ENCODE measurements at regions not wholly inside any gene's neighbourhood (a gene's known extent, or its start where the extent isn't known, plus 50 kb on each side); places are given as distances from the start of the nearest gene placed in this dataset.

DNA sequence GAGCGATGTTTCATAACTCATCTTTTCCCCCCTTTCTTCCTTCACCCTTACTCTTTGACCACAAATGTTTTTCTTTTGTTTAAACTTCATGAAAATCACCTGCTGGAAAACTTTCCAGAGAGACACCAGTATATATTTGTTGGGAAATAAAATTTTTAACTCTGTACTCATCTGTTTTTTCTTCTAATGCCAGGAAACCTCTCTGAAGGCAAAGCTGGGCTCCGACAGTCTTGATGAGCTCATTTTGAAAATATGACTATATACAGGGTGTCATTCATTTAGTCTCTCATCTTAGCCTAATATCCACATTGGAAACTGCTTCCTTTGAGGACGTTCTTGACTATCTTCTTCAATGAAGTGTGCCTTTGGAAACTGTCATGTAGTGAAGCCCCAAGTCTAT lies 339.6 kb upstream of the ROBO2 start:
- H3K36me3 Mint-ChIP-seq (ENCODE audit: low read depth), result no peaks in the 10 kb centered on the region

DNA sequence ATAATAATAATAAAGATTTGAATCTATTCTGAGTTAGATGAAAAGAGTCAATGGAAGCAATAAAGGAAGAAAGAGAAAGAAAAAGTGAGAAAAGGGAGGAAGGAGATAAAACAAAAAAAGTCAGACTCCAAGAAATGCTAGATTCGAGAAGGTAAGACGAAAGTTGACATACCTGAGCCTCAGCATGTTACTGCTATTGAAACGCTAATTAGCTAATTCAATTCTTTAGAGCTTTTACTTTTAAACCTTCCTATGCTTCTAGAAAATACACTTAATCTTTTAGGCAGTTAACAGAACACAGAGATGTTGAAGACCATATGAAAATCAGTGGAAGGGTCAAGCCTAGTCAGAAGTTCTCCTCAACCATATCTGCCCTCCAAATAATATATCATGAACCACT lies 337.2 kb upstream of the ROBO2 start:
- Mint-ChIP-seq H3K27ac (no peak overlapping the region), H3K4me1 (ENCODE audit: low read depth) (no peaks in the 10 kb centered on the region), H3K9me3 (peaks cover 31% of the 10 kb centered on the region), H3K27me3 (ENCODE audit: low read depth) (no peaks in the 10 kb centered on the region), H3K36me3 (ENCODE audit: low read depth) (no peaks in the 10 kb centered on the region), H3K4me3 (ENCODE audit: low read depth) (no peak overlapping the region)
- intact Hi-C loops (cut with micrococcal nuclease), result no loop called here
- DNase-seq (ENCODE audit: low spot score), result no peak

More for the DNA sequence above, 339.6 kb upstream of the ROBO2 start:
- Mint-ChIP-seq H3K4me3 (ENCODE audit: low read depth) (no peak overlapping the region), H3K4me1 (ENCODE audit: low read depth) (no peaks in the 10 kb centered on the region), H3K27ac (no peak overlapping the region), H3K27me3 (ENCODE audit: low read depth) (no peaks in the 10 kb centered on the region), H3K9me3 (peaks cover 36% of the 10 kb centered on the region)
- no peak for DNase-seq (ENCODE audit: low spot score)
- intact Hi-C loops (cut with micrococcal nuclease), result no loop called here

DNA sequence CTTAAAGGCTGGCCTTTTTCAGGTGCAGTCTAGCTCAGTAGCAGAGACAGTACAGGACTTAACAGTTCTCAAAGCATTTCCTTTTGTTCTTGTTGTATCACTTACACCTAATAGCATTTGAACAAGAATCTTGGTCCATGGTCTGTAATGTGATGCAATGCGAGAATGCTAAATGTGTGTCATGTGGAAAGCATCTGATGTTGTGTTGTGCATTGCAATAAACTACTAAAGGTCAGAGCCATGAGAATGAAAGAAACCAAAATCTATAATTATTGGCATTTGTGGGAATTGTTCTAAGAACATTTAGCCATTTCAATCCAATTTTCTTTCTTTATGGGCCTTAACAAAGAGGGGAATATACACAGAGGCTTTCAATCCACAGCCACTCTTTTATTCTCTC lies 324.5 kb upstream of the ROBO2 start:
- intact Hi-C loops (cut with micrococcal nuclease), result no loop called here
- Mint-ChIP-seq H3K9me3 (peaks cover 37% of the 10 kb centered on the region), H3K27ac (no peak overlapping the region), H3K36me3 (ENCODE audit: low read depth) (no peaks in the 10 kb centered on the region), H3K27me3 (ENCODE audit: low read depth) (no peaks in the 10 kb centered on the region), H3K4me3 (ENCODE audit: low read depth) (no peak overlapping the region), H3K4me1 (ENCODE audit: low read depth) (no peaks in the 10 kb centered on the region)
- no peak for DNase-seq (ENCODE audit: low spot score)

DNA sequence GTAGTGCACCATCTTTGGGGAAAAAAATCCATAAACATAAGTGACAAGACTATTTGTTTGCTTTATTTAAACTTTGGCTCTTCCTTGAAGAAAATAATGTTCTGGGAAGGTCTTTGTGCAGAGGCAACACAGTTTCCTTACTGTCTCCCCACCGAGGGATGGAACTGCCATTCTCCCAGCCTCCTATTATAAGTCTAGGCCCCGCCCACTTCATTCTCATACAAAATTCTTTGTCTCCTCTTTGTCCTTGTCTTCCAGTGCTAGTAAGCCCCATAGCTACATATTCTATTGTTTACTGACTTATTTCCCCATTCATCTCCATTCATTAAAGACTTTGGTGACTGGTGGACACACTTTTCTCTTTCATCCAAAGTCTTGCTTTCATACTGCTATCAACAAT lies 316.5 kb upstream of the ROBO2 start:
- no peaks in the 10 kb centered on the region for H3K4me1 Mint-ChIP-seq (ENCODE audit: low read depth)
- intact Hi-C loops (cut with micrococcal nuclease), result no loop called here
- H3K9me3 Mint-ChIP-seq, result peaks cover 52% of the 10 kb centered on the region
- H3K27me3 Mint-ChIP-seq (ENCODE audit: low read depth), result no peaks in the 10 kb centered on the region
- H3K27ac Mint-ChIP-seq, result no peak overlapping the region
- H3K4me3 Mint-ChIP-seq (ENCODE audit: low read depth), result no peak overlapping the region
- DNase-seq (ENCODE audit: low spot score), result no peak
- no peaks in the 10 kb centered on the region for H3K36me3 Mint-ChIP-seq (ENCODE audit: low read depth)

DNA sequence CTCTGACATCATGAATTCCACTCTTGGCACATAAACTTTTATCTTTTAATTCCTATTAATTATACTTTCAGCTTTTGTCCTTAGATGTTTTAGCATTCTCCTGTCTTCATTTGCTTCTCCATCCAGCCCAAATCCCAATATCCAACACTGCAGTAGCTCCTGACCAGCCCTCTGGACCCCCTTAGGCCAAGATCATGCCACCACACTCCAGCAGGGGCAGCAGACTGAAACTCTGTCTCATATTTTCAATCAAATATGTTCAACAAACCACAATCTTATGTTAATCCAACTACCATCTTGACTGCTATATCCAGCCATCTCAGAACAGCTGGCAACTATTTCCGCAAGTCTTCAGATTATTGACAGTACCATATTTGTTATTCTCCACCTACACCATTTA lies 315.8 kb upstream of the ROBO2 start:
- H3K9me3 Mint-ChIP-seq, result peaks cover 53% of the 10 kb centered on the region

DNA sequence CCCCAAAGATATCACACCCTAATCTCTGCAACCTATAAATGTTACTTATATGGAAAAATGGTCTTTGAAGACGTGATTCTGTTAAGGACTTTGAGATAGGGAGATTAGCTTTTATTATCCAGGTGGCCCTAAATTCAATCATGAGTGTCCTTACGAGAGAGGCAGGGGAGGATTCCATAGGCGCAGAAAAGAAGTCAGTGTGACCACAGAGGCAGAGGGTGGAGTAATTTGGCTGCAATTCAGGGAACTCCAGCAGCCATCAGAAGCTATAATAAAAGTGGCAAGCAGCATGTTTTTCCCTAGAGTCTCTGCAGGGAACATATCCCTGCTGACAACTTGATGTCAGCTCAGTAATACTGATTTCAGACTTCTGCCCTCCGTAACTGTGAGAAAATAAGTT lies 315.2 kb upstream of the ROBO2 start:
- no peaks in the 10 kb centered on the region for H3K4me1 Mint-ChIP-seq (ENCODE audit: low read depth)
- H3K4me3 Mint-ChIP-seq (ENCODE audit: low read depth), result no peak overlapping the region
- H3K27ac Mint-ChIP-seq, result no peak overlapping the region
- intact Hi-C loops (cut with micrococcal nuclease), result no loop called here
- H3K36me3 Mint-ChIP-seq (ENCODE audit: low read depth), result no peaks in the 10 kb centered on the region
- no peak for DNase-seq (ENCODE audit: low spot score)
- no peaks in the 10 kb centered on the region for H3K27me3 Mint-ChIP-seq (ENCODE audit: low read depth)
- peaks cover 53% of the 10 kb centered on the region for H3K9me3 Mint-ChIP-seq

More for the DNA sequence above, 315.8 kb upstream of the ROBO2 start:
- Mint-ChIP-seq H3K36me3 (ENCODE audit: low read depth) (no peaks in the 10 kb centered on the region), H3K27ac (no peak overlapping the region), H3K4me1 (ENCODE audit: low read depth) (no peaks in the 10 kb centered on the region), H3K27me3 (ENCODE audit: low read depth) (no peaks in the 10 kb centered on the region), H3K4me3 (ENCODE audit: low read depth) (no peak overlapping the region)
- intact Hi-C loops (cut with micrococcal nuclease), result no loop called here
- no peak for DNase-seq (ENCODE audit: low spot score)

DNA sequence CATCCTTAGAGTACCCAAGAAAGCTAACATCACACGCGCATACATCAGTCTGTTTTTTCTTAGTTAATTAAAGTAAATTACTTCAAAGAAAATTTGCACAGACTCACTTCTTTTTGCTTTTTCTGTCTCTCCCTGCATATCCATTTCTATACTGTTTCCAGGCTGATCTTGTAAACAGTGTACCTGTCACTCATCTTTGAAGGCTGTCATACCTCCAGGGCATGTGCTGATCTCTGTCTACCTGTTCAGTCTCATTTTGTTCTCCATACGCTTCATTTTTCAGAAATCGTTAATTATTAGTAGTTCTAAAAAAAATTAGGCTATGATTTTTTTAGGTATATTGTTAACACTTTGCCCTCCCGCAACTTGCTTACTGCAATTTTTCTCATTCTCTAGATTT lies 313.9 kb upstream of the ROBO2 start:
- DNase-seq (ENCODE audit: low spot score), result no peak
- intact Hi-C loops (cut with micrococcal nuclease), result no loop called here
- H3K27ac Mint-ChIP-seq, result no peak overlapping the region
- no peaks in the 10 kb centered on the region for H3K27me3 Mint-ChIP-seq (ENCODE audit: low read depth)
- H3K4me3 Mint-ChIP-seq (ENCODE audit: low read depth), result no peak overlapping the region
- peaks cover 53% of the 10 kb centered on the region for H3K9me3 Mint-ChIP-seq
- no peaks in the 10 kb centered on the region for H3K4me1 Mint-ChIP-seq (ENCODE audit: low read depth)
- H3K36me3 Mint-ChIP-seq (ENCODE audit: low read depth), result no peaks in the 10 kb centered on the region

DNA sequence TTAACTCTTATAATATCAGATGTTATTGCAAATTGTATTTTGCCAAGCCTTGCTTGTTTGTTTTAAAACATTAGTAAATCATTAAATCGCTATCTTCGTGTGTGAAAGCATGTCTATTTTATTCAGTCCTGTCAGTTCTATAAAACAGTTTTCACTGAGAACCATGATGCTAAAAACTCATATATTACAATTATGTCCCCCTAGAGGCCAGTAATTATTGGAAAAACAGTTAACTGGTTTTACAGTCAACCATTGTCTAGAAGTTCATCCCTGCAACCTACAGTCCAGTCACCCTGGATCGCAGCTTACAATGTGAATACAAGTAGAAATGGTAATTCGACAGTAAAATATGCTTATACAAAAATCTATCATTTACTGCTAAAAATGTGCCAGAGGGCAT lies 311.5 kb upstream of the ROBO2 start:
- Mint-ChIP-seq H3K27ac (no peak overlapping the region), H3K4me3 (ENCODE audit: low read depth) (no peak overlapping the region), H3K4me1 (ENCODE audit: low read depth) (no peaks in the 10 kb centered on the region), H3K9me3 (peaks cover 65% of the 10 kb centered on the region), H3K27me3 (ENCODE audit: low read depth) (no peaks in the 10 kb centered on the region), H3K36me3 (ENCODE audit: low read depth) (no peaks in the 10 kb centered on the region)
- intact Hi-C loops (cut with micrococcal nuclease), result no loop called here
- no peak for DNase-seq (ENCODE audit: low spot score)

DNA sequence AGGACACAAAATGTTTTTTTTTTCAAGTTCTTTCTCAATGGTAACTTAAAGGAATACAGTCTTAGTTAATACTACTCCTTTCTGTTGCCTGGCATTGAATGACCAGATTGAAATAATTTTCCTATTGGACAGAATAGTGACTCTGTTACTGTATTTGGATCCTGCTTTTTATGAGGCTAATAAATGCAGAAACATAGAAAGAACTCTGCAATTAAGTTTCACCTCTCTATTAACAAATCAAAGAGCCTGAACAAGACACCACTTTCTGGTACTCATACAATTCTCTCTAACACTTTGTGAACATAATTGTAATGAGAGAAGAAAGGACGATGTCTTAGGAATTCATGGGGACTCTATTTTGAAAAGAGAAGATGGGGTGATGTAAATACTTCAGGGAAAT lies 308.4 kb upstream of the ROBO2 start:
- DNase-seq (ENCODE audit: low spot score), result no peak
- H3K27ac Mint-ChIP-seq, result no peak overlapping the region

DNA sequence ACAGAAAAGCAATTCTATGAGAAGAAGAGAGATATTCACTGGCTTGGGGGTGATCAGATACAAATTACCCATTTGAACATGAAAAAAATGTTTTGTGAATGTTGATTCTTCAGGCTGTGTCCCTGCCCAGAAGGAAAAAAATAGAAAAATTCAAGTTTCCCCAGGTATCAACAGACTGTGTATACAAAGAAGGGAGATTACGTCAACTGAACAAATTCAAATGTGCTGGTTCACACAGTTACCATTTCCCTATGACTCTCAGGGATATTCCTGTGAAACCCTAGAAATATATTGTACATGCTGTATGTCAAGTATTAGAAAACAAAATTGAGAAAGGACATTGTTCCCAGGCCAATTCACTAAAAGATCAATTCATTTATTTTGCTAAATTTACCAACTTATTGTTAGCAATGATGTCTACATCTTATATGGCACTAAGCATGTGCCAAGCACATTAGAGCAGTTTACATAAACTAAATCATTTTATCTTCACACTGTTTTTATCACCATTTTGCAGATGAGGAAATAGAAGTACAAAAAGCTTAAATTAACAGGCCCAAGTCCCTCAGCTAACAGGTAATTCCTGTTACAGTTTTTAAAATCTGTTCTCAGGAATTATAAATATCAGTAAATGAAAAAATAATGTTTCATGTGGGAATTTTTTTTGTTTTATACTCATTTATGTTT lies 306.7 kb upstream of the ROBO2 start:
- intact Hi-C loops (cut with micrococcal nuclease), result no loop called here
- H3K4me1 Mint-ChIP-seq (ENCODE audit: low read depth), result no peaks in the 10 kb centered on the region
- DNase-seq (ENCODE audit: low spot score), result no peak
- no peaks in the 10 kb centered on the region for H3K27me3 Mint-ChIP-seq (ENCODE audit: low read depth)
- H3K27ac Mint-ChIP-seq, result no peak overlapping the region
- H3K36me3 Mint-ChIP-seq (ENCODE audit: low read depth), result no peaks in the 10 kb centered on the region
- H3K4me3 Mint-ChIP-seq (ENCODE audit: low read depth), result no peak overlapping the region
- peaks cover 48% of the 10 kb centered on the region for H3K9me3 Mint-ChIP-seq

More for the DNA sequence above, 308.4 kb upstream of the ROBO2 start:
- Mint-ChIP-seq H3K4me3 (ENCODE audit: low read depth) (no peak overlapping the region), H3K4me1 (ENCODE audit: low read depth) (no peaks in the 10 kb centered on the region), H3K36me3 (ENCODE audit: low read depth) (no peaks in the 10 kb centered on the region), H3K9me3 (peaks cover 53% of the 10 kb centered on the region), H3K27me3 (ENCODE audit: low read depth) (no peaks in the 10 kb centered on the region)
- intact Hi-C loops (cut with micrococcal nuclease), result no loop called here

DNA sequence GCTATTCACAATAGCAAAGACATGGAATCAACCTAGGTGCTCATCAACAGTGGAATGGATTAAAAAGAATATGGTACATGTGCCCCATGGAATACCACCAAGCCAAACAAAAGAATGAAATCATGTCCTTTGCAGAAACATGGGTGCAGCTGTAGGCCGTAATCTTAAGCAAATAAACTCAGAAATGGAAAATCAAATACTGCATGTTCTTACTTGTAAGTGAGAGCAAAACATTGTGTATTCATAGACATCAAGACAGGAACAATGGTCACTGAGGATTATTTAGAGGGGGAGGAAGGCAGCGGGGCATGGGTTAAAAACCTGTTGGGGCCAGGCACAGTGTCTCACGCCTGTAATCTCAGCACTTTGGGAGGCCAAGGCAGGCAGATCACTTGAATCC lies 304.7 kb upstream of the ROBO2 start:
- Mint-ChIP-seq H3K9me3 (peaks cover 57% of the 10 kb centered on the region), H3K27me3 (ENCODE audit: low read depth) (no peaks in the 10 kb centered on the region), H3K36me3 (ENCODE audit: low read depth) (no peaks in the 10 kb centered on the region), H3K27ac (no peak overlapping the region), H3K4me1 (ENCODE audit: low read depth) (no peaks in the 10 kb centered on the region), H3K4me3 (ENCODE audit: low read depth) (no peak overlapping the region)
- intact Hi-C loops (cut with micrococcal nuclease), result no loop called here
- DNase-seq (ENCODE audit: low spot score), result no peak

DNA sequence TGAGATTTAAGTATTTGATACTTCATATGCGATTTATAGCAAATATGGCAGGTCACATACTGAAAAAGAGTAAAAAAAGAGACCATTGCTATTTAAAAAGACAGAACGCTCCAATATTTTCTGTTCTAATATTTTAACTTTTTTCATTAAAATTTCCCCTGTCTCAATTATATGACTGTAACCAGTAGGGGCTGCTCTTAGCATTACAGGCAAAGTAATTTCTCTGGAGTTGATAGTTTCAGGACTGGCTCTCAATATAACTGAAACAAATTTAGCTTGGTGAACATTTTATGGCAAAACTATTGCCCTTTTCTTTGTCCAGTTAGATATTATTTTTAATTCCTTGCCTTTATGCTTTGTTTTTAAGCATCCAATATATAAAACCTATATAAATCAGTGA lies 286.3 kb upstream of the ROBO2 start:
- no peak overlapping the region for H3K27ac Mint-ChIP-seq
- H3K9me3 Mint-ChIP-seq, result peaks cover 24% of the 10 kb centered on the region
- DNase-seq (ENCODE audit: low spot score), result no peak
- intact Hi-C loops (cut with micrococcal nuclease), result no loop called here
- no peak overlapping the region for H3K4me3 Mint-ChIP-seq (ENCODE audit: low read depth)
- no peaks in the 10 kb centered on the region for H3K27me3 Mint-ChIP-seq (ENCODE audit: low read depth)
- H3K4me1 Mint-ChIP-seq (ENCODE audit: low read depth), result no peaks in the 10 kb centered on the region
- no peaks in the 10 kb centered on the region for H3K36me3 Mint-ChIP-seq (ENCODE audit: low read depth)

DNA sequence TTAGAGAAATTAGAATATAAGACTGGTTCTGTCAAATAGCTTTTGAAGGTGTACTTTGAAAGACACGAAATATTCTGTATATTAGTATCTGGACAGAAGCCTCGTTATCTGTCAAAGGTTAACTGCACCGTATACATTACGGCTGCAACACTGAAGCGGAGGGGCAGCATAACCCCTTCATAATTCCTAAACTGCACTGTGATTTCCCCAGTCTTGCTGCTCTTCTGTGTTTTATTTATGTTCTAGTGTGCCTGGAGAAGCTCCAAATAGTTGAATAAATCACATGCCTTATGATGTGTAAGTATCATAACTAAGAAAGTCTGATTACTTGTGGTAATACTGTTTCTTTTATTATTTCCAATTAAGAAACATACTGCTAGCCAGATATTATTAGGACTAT lies 285.7 kb upstream of the ROBO2 start:
- H3K9me3 Mint-ChIP-seq, result peaks cover 27% of the 10 kb centered on the region
- no peak for DNase-seq (ENCODE audit: low spot score)
- H3K36me3 Mint-ChIP-seq (ENCODE audit: low read depth), result no peaks in the 10 kb centered on the region
- H3K27me3 Mint-ChIP-seq (ENCODE audit: low read depth), result no peaks in the 10 kb centered on the region
- no peak overlapping the region for H3K4me3 Mint-ChIP-seq (ENCODE audit: low read depth)
- intact Hi-C loops (cut with micrococcal nuclease), result no loop called here
- H3K4me1 Mint-ChIP-seq (ENCODE audit: low read depth), result no peaks in the 10 kb centered on the region
- no peak overlapping the region for H3K27ac Mint-ChIP-seq

DNA sequence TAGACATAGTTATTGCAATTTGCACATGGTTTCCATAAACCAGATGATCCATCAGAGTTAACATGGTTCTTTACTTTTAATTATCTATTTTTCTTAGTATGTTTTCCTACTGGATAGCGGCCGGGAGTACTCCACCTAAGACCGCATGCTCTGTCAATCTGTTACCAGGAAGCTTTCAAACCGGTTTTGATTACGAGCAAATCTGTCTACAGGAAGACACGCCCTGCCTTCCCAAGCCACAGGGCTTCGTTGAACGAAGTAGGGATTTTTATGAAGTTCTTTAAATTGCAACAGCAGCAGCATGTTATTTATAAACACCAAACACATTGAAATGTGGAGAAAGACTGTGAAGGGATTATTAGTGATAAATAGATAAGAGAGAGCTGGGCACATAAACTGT lies 283.3 kb upstream of the ROBO2 start:
- intact Hi-C loops (cut with micrococcal nuclease), result no loop called here
- peaks cover 29% of the 10 kb centered on the region for H3K9me3 Mint-ChIP-seq
- H3K36me3 Mint-ChIP-seq (ENCODE audit: low read depth), result no peaks in the 10 kb centered on the region
- no peaks in the 10 kb centered on the region for H3K27me3 Mint-ChIP-seq (ENCODE audit: low read depth)
- DNase-seq (ENCODE audit: low spot score), result no peak
- H3K27ac Mint-ChIP-seq, result no peak overlapping the region
- H3K4me3 Mint-ChIP-seq (ENCODE audit: low read depth), result no peak overlapping the region
- H3K4me1 Mint-ChIP-seq (ENCODE audit: low read depth), result no peaks in the 10 kb centered on the region
